Endodermal cell (in vitro differentiated cells): ENCODE measurements at regions not wholly inside any gene's neighbourhood (a gene's known extent, or its start where the extent isn't known, plus 50 kb on each side); places are given as distances from the start of the nearest gene placed in this dataset.

Experiments
- DNase-seq: peaks from one replicate; pipeline ENCODE4 v3.0.0-alpha.2; 2017
- H3K27ac ChIP-seq: 2 replicates; pipeline ENCODE4 v1.5.1; 2013; ENCODE audit warnings: mild to moderate bottlenecking, low read depth, low read length, moderate library complexity
- H3K27me3 ChIP-seq: 2 replicates; pipeline ENCODE4 v1.6.1; 2013; ENCODE audit warnings: mild to moderate bottlenecking, low read length, moderate library complexity; ENCODE audit not compliant: insufficient read depth, control insufficient read depth, poor library complexity, severe bottlenecking
- H3K36me3 ChIP-seq: 2 replicates; pipeline ENCODE4 v1.7.0; 2013; ENCODE audit warnings: mild to moderate bottlenecking, low read length, moderate library complexity; ENCODE audit not compliant: control insufficient read depth, insufficient read depth
- H3K4me1 ChIP-seq: one replicate; pipeline ENCODE4 v1.7.0; 2013; ENCODE audit warnings: low read length; ENCODE audit not compliant: control insufficient read depth, insufficient read depth
- H3K4me3 ChIP-seq: 2 replicates; pipeline ENCODE4 v1.5.1; 2013; ENCODE audit warnings: mild to moderate bottlenecking, low read length, moderate library complexity
- H3K9ac ChIP-seq: 2 replicates; pipeline ENCODE4 v1.6.1; 2013; ENCODE audit warnings: mild to moderate bottlenecking, low read length, moderate library complexity; ENCODE audit not compliant: poor library complexity, severe bottlenecking; ENCODE audit errors: extremely low read depth
- H3K9me3 ChIP-seq: 2 replicates; pipeline ENCODE4 v1.6.1; 2013; ENCODE audit warnings: mild to moderate bottlenecking, low read length, moderate library complexity; ENCODE audit not compliant: control insufficient read depth
- H3K27ac Mint-ChIP-seq: 2 replicates; pipeline ENCODE4 v1.8.0; 2020; ENCODE audit warnings: mixed read lengths
- H3K27me3 Mint-ChIP-seq: 2 replicates; pipeline ENCODE4 v1.8.0; 2021; ENCODE audit warnings: mild to moderate bottlenecking, mixed read lengths; ENCODE audit not compliant: insufficient read depth
- H3K36me3 Mint-ChIP-seq: 2 replicates; pipeline ENCODE4 v1.8.0; 2020; ENCODE audit warnings: low read depth, mixed read lengths
- H3K4me1 Mint-ChIP-seq: 2 replicates; pipeline ENCODE4 v1.8.0; 2020; ENCODE audit warnings: mixed read lengths
- H3K4me3 Mint-ChIP-seq: 2 replicates; pipeline ENCODE4 v1.8.0; 2020; ENCODE audit warnings: mild to moderate bottlenecking, moderate library complexity, mixed read lengths
- H3K9me3 Mint-ChIP-seq: 2 replicates; pipeline ENCODE4 v1.8.0; 2020; ENCODE audit warnings: mild to moderate bottlenecking, mixed read lengths
- WGBS, 2 experiments: methylation state at CpG; one replicate each; pipeline versions ENCODE4 v1.1.5 to v1.1.7; 2013; ENCODE audit warnings: missing lambda C conversion rate in 2 of 2, mixed read lengths in 1 of 2; ENCODE audit not compliant: insufficient coverage in 1 of 2, insufficient read length in 1 of 2; 5-methylcytosine and 5-hydroxymethylcytosine counted together
- TF ChIP-seq, protein P1 (sequence below): fragments of 200-600 bp; sonication (generic); conservative IDR thresholded peaks from 2 replicates; pipeline ENCODE4 v1.5.0; 2021; ENCODE audit warnings: antibody characterized with exemption, mild to moderate bottlenecking

DNA sequence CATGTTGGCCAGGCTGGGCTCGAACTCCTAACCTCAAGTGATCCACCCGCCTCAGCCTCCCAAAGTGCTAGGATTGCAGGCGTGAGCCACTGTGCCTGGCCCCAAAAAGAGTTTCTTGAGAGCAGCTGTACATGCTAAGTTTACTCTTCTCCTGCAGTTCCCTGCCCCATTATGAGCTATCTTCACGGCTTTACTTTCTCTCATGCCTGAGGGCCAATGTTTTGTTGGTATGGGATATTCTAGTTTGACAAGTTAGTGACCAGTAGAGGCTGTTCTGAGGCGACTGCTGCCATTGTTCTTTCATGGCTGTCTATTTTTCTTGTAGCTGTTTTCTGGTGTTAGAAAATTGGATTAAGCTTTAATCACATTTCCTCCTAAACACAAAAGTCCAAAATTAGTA lies 78.0 kb upstream of the STX18 start:
- Mint-ChIP-seq H3K36me3 (peaks cover 6% of the 10 kb centered on the region), H3K9me3 (no peaks in the 10 kb centered on the region)
- 93 to 97% methylated on average over 2 to 5 of the region's 5 CpGs for WGBS, 2 experiments

DNA sequence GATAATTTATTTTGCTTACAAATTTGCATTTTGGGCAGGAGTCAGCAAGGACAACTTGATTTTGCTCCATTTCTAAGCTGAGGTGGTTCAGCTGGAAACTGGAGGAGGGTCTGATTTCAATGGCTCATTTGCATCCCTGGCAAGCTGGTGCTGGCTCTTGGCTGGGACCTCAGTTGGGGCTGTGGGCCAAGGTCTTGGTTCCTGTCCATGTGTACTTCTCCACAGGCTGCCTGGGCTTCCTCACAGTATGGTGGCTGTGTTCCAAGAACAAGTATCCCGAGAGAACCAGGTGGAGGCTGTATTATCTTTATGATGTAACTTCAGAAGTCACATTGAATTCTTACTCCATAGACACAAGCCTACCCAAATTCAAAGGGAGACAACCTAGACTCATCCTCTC lies 77.0 kb upstream of the STX18 start:
- H3K36me3 Mint-ChIP-seq = peaks cover 6% of the 10 kb centered on the region
- TF ChIP-seq, protein P1, sequence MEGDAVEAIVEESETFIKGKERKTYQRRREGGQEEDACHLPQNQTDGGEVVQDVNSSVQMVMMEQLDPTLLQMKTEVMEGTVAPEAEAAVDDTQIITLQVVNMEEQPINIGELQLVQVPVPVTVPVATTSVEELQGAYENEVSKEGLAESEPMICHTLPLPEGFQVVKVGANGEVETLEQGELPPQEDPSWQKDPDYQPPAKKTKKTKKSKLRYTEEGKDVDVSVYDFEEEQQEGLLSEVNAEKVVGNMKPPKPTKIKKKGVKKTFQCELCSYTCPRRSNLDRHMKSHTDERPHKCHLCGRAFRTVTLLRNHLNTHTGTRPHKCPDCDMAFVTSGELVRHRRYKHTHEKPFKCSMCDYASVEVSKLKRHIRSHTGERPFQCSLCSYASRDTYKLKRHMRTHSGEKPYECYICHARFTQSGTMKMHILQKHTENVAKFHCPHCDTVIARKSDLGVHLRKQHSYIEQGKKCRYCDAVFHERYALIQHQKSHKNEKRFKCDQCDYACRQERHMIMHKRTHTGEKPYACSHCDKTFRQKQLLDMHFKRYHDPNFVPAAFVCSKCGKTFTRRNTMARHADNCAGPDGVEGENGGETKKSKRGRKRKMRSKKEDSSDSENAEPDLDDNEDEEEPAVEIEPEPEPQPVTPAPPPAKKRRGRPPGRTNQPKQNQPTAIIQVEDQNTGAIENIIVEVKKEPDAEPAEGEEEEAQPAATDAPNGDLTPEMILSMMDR = no peak
- no peak overlapping the region for H3K9ac ChIP-seq
- no peak overlapping the region for H3K27ac Mint-ChIP-seq
- H3K27me3 ChIP-seq = peaks cover under 1% of the 10 kb centered on the region
- H3K9me3 Mint-ChIP-seq = no peaks in the 10 kb centered on the region
- 100% methylated on average over 1 of the region's 1 CpG; no CpG with 5 or more reads in 1 of the 2 experiments for WGBS, 2 experiments
- H3K4me1 ChIP-seq = no peaks in the 10 kb centered on the region
- H3K36me3 ChIP-seq = no peaks in the 10 kb centered on the region
- no peak overlapping the region for H3K27ac ChIP-seq
- no peak overlapping the region for H3K4me3 Mint-ChIP-seq
- DNase-seq = no peak
- no peaks in the 10 kb centered on the region for H3K4me1 Mint-ChIP-seq
- no peak overlapping the region for H3K4me3 ChIP-seq
- H3K9me3 ChIP-seq = no peaks in the 10 kb centered on the region
- peaks cover 8% of the 10 kb centered on the region for H3K27me3 Mint-ChIP-seq

More for the DNA sequence above, 78.0 kb upstream of the STX18 start:
- TF ChIP-seq, protein P1 = no peak
- Histone ChIP-seq H3K27ac (no peak overlapping the region), H3K4me3 (no peak overlapping the region), H3K36me3 (no peaks in the 10 kb centered on the region), H3K27me3 (peaks cover 10% of the 10 kb centered on the region), H3K9ac (no peak overlapping the region), H3K9me3 (no peaks in the 10 kb centered on the region), H3K4me1 (no peaks in the 10 kb centered on the region)
- Mint-ChIP-seq H3K27me3 (peaks cover 17% of the 10 kb centered on the region), H3K27ac (no peak overlapping the region), H3K4me3 (no peak overlapping the region), H3K4me1 (no peaks in the 10 kb centered on the region)
- DNase-seq = no peak

DNA sequence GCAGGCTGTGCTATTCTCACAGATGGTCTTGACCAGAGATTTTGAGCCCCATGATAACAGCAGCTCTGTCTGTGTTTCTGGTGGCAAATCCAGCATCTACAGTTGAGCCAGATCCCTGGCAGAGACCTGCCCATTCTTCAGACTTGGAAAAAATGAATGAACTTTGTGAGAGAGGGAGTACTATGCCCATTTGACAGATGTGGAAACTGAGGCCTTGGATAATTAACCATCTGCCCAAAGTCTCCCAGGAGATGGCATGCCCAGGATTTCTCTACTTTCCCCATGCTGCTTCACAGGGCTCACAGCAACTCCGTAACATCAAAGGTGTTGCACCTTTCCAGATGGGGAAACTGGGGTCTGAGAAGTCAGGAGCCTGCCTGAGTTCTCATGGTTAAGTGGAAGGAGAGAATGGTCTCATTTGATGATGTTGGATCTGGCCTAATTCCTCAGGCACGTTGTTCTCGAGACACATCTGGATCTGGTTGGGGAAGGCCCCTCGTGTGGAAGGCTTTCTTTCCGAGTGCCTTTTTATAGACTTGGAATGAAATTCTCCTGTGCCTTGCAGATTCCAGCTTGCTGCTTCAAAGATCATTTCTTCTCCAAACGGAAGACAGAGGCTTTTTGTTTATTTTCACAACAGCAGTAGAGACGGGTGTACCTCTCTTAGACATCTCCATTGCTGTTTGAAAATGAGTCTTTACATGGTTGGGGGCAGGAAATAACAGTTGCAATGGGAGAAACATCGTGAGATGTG lies 73.3 kb upstream of the STX18 start:
- Mint-ChIP-seq H3K4me1 (no peaks in the 10 kb centered on the region), H3K9me3 (no peaks in the 10 kb centered on the region), H3K36me3 (peaks cover 6% of the 10 kb centered on the region), H3K4me3 (no peak overlapping the region), H3K27me3 (peaks cover under 1% of the 10 kb centered on the region), H3K27ac (no peak overlapping the region)
- TF ChIP-seq, protein P1 = no peak
- DNase-seq = no peak
- 93 to 94% methylated on average over 7 to 8 of the region's 8 CpGs for WGBS, 2 experiments
- Histone ChIP-seq H3K36me3 (no peaks in the 10 kb centered on the region), H3K27me3 (no peaks in the 10 kb centered on the region), H3K4me3 (no peak overlapping the region), H3K4me1 (no peaks in the 10 kb centered on the region), H3K27ac (no peak overlapping the region), H3K9me3 (no peaks in the 10 kb centered on the region), H3K9ac (no peak overlapping the region)
